ENCODE measurements at regions not wholly inside any gene's neighbourhood (a gene's known extent, or its start where the extent isn't known, plus 50 kb on each side); places are given as distances from the start of the nearest gene placed in this dataset.
"Not testable (repeated sequence)": the region's sequence is repeated elsewhere in the genome, so short reads cannot be mapped to it uniquely, and the experiment has no call there.

DNA sequence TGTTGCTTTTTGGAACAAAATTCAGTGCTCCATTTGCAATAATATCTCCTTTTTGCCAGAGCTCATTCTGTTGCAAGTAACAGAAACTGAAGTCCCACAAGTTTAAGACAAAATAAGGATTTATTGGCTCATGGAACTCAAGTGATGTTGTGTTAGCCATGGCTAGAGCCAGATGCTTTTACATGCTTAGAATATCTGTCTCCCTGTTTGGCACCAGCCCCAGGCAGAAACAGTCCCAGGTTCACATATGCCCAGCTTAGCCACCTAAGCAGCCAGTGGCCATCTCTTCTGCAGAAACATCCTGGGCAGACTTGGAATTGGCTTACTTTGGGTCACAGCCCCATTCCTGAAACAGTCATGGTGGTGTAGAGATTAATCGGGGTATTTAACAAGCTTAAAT is 540.9 kb upstream of the SGCD start:
- no peak for DNase-seq

DNA sequence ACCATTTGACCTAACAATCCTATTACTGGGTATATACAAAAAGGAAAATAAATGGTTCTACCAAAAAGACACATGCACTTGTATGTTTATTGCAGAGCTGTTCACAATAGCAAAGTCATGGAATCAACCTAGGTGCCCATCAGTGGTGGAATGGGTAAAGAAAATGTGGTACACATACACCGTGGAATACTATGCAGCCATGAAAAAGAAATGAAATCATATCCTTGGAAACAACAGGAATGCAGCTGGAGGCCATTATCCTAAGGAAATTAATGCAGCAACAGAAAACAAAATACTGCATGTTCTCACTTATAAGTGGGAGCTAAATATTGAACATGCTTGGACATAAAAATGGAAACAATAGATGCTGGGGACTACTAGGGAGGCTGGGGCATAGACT is 534.1 kb upstream of the SGCD start:
- no peak for DNase-seq

DNA sequence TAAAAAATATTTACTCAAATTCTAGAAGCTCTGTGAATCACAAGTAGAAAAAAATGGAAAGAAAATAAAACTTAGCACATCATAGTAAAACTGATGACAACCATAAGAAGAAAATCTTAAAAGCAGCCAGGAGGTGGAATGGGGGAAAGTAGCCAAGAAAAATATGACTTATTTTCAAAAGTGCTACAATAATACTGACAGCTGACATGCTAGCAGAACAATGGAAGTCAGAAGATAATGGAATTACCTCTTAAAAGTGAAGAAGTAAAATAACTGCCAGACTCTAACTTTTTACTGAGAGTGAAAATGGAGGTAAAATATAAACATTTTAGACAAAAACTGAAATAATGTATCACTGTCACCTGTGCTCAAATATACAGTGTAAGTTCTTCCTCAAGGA is 532.2 kb upstream of the SGCD start:
- no peak for DNase-seq

DNA sequence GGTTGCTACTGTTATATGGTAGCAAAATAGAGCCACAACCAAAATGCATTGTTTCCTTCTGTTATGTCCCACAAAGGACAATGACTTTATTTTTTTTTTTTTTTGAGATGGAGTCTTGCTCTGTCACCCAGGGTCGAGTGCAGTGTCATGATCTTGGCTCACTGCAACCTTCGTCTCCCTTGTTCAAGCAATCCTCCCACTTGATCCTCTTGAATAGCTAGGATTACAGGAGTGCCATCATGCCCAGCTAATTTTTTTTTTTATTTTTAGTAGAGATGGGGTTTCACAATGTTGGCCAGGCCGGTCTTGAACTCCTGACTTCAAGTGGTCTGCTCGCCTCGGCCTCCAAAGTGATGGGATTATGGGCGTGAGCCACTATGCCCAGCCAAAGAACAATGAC is 527.7 kb upstream of the SGCD start:
- DNase-seq: no peak

DNA sequence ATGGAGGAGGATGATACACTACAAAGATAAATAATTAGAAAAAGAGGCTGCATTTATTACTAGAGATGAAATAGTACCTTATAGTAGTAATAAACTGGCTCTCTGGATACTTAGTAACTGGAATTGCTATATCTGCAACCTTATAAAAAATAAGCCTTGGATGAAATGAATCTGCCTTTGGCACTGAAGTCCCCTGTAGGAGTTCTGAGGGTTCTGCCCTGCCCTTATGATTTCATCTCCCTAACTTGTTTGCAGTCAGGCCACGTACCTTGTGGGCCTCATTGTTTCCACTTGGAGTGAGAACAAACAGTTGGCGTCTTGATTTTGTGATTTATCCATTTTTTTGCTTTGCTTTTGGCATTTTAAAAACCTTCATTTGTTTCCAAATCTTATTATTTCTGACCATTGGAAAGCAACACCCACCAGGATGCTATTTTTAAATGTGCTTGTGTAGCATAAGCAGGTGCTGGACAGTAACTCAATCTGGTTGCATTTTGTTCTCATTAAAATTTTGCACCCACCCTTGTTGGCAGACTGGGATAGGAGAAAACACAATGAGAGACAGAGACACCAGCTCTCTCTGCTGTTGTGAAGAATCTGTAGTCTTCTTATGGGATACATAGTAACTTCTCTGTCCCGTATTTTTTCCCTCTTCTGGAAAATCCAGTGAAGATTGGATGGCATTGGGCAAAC is 518.9 kb upstream of the SGCD start:
- DNase-seq: no peak

DNA sequence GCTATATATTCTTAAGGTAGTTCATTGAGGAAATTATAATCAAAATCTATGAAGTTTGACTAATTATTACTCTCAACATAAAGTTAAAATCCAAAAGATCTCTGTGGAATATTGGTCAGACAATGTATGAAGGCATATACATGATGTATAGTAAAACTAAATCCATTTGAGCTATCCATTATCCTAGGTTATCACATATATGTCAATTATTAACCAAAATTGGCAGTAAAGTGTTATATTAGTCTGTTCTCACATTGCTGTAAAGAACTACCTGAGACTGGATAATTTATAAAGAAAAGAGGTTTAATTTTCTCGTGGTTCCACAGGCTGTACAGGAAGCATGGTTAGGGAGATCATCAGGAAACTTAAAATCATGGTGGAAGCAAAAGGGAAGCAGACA is 511.7 kb upstream of the SGCD start:
- DNase-seq: no peak

DNA sequence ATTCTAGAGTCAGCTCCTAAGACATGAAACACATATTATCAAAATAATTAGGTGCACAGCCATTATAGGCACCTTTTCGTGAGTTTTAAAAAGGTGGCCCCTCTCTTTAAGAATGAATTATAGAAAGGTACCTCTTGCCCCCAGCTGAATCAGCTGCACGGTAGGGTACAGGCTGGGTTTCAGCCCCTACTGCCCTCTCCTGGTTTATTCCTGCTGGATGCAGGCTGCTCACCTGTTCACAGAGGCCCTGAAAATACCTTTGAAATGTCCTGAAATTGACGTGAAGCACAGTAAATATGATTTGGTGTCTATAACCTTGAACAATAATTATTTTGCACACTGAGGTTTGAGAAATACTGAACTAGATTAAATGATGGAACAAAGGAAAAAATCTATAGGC is 504.8 kb upstream of the SGCD start:
- no peak for DNase-seq

DNA sequence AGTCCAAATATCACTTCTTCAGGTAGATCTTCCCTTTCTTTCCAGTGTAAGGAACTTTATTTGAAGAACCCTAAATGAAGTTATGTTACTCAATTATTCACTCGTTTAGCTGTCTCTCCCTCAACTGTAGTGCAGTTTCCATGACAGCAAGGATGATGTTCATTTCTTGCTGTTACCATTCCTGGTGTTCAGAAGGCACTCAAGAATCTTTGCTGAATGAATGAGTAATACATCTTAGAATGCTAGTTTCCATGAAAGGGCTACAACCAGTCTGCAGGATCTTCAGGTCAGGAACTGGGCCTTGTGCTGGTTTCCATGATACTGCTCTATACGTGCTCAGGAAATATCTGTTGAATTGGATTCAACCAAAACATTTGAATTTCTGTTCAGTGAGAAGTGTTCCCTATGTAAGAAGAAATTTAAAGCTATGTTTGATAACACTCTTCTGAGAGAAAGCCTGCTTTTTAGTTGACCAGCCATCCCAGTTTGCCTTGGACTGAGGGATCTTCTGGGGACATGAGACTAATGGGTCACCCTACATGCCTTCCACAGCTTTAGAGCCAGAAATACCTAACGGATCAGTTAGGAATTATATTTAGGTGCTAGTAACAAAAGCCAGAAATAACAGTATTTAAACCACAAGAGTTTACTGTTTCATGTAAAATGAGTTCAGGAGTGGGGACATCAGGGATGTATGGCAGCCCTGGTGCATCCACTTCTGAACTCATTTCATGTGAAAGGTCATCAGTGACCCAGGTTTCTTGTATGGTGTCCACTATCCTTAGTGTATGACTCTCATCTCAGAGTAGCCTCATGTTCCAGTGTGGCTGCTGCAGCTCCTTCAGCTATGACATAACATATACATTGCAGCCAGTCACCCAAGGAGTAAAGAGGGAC is 500.1 kb upstream of the SGCD start:
- no peak for DNase-seq

DNA sequence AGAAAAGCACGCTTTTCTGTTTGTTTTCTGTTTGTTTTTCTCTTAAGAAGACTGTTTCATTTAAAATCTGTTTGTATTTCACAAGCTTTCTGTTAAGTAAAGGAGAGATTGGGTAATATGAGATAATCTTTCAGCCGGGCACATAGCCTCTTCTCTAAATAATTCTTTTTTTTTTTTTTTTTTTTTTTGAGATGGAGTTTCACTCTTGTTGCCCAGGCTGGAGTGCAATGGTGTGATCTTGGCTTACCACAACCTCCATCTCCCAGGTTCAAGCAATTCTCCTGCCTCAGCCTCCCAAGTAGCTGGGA is 499.5 kb upstream of the SGCD start:
- not testable (repeated sequence) for DNase-seq

DNA sequence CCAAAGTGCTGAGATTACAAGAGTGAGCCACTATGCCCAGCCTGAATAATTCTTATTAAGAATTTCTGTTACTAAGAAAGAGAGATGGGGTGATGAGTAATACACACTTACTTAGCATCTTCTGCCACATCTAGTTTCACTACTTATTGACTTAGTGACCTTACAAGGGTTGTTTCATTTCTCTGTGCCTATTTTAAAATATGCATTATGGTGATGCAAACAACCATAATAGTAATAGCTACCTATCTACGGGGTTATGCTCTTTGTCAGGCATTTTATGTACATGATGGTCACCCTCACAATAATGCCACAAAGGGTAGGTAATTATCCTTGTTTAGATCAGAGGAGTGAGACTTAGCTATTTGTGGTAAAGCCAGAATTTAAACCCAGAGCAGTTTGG is 499.0 kb upstream of the SGCD start:
- no peak for DNase-seq

DNA sequence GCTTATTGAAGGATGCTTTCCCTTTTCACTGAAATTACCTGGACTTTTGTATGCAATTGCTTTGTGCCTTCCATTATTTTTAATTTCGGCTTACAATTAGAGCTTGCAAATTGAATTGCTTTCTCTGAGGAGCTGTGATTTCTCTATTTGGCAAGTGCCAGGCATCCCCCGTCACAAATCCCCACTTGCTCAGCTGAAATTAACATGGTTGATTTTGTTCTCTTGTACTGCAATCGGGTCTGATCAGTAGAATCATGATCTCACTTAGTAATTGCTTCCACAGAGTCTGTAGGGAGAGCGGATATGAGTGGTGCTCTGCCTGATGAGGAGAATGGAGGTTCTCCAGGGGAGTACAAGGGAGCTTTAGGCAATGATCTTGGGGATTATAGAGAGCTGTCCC is 495.5 kb upstream of the SGCD start:
- DNase-seq: no peak

DNA sequence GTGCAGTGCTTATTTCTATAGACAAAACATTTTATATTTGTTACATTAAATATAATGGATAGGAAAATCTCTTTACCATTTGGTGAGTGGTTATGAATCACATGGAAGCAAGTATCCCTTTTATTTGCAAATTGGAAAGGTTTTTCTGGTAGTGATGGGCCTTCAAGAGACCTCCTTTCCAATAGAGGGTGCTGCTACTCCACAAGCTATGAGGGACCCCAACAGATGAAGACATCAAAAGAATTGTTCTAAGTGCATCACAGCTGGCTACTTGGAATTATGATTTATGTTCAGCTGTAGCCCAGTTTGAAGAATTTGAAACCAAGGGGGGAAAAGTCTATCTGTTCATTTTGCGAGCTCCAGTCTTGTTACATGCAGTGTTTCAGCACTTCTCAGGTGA is 493.7 kb upstream of the SGCD start:
- no peak for DNase-seq

DNA sequence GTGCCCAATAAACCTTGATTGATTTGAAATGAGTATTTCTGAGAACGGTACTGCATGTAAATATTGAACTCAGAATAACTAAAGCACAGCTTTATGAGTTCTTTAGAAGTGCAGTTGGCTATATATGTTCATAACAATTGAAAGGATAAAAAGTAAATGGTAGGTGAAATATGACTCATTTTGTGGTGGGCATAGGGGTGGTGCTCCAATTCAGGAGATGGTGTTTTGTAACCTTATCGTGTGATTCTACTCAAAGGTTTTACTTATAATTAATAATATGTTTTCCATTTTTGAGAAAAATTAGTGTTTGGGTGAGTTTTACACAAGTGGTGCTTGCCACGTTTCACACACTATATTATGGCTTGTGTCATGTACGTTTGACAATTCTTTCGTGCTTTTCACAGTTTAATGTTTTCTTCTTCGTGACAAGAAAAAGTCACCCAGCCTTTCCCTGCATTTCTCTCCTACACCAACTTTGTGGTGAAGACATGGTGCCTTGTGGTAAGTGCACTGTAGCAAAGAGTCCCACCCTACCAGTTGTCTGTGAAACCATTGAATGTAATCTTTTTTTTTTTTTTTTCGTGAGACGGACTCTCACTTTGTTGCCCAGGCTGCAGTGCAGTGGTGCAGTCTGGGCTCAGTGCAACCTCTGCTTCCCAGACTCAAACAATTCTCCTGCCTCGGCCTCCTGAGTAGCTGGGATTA is 492.5 kb upstream of the SGCD start:
- no peak for DNase-seq

DNA sequence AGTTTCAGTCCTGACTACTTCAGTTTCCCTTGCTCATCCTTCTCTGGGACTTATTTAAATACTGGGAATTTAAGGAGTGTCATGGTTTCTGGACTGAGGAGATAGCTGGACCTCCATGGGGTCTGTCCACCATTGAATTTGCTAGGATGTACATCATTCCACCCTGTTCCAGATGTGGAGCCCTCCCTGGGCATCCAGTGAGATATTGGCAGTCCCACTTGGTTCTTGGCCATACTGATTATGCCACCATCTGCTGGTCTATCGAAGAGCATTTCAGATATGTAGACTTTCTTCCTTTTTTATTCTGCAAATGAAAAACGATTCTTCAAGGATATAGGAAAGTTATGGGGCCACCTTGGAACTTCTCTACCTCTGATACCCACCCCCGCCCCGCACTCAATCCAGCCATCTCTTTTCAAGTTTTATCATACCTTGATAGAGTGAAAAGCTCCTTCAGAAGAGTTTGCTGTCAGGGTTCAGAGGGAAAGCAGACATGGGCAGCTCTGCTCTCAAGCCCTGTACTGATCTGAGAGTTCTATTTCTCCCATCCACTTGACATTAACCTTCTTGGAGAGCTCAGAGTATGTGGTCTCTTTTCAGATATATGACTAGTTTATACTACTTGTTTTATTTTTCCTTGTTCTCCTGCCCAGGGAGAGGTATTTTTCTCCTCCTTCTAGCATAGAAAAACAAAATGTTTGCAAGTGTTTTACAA is 490.7 kb upstream of the SGCD start:
- no peak for DNase-seq

DNA sequence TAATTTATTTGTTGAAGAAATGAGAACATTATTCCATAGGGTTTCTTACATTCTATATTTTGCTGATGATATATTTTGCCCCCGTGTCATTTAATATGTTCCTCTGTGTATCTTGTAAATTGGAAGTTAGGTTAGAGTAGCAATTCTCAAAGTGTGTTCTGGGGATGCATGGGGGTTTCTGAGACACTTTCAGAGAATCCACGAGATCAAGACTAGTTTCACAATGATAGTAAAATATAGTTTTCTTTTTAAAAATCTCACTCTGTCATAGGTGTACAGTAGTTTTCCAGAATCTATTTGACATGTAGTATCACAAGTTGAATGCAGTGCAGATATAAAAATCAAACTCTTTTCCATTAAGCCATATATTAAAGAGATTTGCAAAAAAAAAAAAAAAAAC is 488.6 kb upstream of the SGCD start:
- DNase-seq: no peak

DNA sequence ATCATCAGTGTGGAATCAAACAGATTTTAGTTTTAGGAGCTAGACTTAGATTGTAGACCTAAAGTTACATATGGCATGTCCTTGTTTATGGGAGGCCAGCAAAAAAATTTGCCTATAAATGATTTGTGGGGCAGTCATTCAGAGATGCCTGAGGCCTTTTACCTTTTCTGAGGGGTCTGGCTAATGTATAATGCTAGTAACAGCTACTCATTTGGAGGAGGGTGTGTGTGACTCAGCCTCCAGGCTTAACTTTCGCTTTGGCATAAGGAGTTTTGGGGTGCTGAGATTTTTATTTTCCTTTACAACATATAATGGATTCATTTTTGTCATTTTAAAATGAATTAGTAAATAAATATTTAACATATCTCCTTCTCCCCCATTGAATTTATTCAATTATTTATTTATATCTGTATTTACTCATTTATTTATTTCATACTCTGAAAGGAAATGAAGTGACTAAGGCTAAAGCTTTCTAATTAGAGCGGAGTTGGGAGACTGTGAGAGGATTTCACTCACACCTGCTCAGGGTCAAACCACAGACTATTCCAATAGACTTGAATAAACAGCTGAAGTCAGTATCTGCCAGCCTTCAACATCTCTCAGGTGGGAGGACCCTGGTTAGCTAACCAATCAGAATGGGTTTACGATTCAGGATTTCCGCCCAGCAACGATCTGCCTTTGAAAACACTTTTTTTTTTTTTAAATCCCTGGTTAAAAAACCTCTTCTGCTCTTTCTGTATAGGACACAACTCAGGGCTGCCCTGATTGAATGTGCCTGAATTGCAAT is 487.5 kb upstream of the SGCD start:
- DNase-seq: peak in 1 of 2 experiments; percentile 23

DNA sequence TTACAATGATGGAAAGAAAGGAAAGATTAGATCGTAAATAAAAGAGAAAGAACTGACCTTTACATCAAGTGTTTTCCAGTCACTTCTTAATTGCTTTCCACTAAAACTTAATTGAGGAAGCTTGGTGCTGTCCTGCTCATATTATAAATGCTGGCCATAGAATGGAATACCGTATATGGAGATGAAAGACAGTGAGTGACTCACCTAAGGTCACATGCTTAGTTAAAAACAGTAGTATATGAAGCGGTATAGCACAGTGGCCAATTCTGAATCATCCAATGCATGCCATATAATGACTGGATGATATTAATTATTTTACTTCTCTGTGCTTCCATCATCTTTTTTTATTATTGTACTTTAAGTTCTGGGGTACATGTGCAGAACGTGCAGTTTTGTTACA is 482.4 kb upstream of the SGCD start:
- no peak for DNase-seq

DNA sequence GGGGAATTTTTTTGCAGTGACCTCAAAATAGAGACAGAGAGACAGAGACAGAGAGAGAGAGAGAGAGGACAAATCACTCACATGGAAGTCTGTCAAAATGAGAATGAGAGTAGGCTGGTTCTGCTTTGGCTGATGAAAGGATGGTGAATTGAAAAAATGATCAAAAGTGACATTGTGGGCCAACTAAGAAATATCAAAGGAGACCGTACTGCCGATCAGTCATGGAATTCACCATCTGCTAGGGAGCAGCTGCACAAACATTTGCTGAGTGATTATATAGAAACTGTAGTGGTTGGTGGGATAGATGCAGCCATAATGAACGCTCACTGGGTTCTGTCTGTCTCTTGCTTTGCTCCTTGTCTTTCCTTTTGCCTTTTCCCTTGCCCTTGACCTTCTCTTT is 476.6 kb upstream of the SGCD start:
- DNase-seq: no peak

DNA sequence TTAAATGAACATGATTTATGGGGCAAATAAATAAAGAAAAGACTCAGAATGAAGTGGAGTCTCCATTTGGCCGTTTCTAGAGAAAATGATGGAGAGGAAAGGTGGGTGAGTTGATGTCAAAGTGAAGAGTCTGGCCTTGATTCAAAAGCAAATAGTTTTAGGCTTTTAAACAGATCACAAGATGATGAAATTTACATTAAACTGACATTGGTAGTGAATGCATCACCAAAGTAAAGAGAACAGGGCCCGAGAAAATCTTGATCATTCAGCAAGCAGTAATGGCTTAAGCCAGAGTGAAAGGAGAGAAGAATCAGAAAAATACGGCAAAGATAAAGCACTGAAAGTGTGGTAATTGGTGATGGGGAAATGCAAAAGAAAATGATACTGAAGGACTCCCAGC is 460.0 kb upstream of the SGCD start:
- DNase-seq: no peak

DNA sequence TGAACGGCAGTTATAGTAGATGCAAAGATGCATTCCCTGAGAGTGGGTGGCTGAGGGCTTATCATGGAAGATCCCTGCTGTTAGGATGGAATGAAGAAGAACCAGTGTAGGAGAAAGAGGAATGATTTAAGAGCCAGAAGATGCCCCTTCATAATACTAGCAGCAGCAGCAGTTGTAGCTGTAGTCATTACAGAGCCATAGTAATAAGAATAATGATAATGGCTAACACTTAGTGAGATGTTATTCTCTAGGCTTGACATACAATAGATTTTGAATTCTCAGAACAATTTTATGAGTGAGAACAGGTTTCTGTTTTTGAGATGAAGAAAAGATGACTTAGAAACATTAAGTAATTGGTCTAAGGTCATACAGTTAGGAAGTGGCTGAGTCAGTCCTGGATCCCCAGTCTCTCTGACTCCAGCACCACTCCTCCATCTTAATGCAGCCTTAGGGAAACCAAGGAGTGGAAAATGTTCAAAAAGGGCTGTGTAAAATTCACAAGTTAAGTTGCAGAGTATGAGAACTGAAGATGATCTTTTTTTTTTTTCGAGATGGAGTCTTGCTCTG is 459.4 kb upstream of the SGCD start:
- no peak for DNase-seq

DNA sequence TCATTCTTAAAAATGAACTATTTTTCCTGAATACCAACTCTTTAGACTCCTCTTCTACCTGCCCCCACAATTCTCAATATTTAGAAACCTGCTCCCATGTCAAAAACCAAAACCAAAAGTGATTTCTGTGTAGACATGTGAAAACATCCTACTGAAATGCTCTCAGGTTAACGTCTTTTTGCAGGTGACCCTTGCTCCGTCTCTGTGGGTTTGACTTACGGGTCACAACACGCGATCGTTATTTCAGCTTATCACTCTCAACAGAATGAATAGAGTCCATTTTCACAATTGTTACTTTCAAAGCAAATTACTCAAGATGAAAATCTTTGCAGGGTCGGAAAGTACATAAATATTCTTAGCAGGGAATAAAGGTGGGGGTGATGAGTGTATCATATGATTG is 456.3 kb upstream of the SGCD start:
- DNase-seq: no peak

DNA sequence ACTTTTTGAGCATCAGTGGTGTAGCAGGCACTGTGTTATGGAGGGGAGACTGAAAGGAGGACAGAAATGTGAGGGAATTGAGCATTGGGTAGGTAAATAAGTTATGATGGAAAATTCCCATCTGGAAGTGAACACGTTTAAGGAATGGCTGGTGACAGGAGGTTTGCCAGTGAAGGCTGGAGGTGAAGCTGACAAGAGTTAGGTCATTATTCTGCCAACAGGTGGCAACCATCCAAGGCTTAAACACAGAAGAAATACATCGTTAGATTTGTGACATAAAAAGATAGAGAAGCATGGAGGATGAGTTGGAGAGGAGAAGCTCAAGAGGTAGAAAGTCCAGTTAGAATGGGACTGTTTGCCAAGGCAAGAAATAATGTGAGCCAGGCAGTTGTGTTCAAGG is 455.3 kb upstream of the SGCD start:
- DNase-seq: no peak
